ENCODE measurements at regions not wholly inside any gene's neighbourhood (a gene's known extent, or its start where the extent isn't known, plus 50 kb on each side); places are given as distances from the start of the nearest gene placed in this dataset.

DNA sequence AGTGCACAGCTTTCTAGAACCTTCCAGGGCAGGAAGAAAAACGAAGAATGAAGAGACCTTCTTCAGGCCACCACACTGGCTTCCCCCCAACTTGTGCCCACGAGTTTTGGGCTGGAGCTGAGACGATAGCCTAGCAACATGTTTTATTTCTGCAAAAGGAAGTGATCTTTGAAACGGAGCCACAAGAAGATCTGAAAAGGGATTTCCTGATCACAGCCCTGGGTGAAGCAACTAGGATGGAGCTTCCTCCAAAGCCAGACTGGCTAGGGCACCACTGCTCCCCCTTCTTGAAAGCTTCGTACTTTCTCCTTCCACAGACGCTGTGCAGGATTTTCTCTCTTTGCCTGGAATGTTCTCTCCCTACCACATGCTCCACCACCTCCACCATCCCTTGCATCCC is 418.3 kb downstream of the MED13L start:
- TF ChIP-seq ZFX (IDR thresholded peaks at IDR 0.05) (no peak), CTCF (conservative IDR thresholded peaks at IDR 0.05) (no peak)
- no peak overlapping the region for H3K27ac ChIP-seq

- peak overlapping the region; percentile 23; the same call in 1 of the 2 replicates for H3K27ac ChIP-seq
- TF ChIP-seq ZFX (IDR thresholded peaks at IDR 0.05), result no peak
Observed at GRCh38 chr12:115857923-115858322, 419.6 kb downstream of the MED13L start.

- TF ChIP-seq CTCF (conservative IDR thresholded peaks at IDR 0.05) (peak; percentile 16), ZFX (IDR thresholded peaks at IDR 0.05) (no peak)
Observed at GRCh38 chr12:115857160-115857920, 420.2 kb downstream of the MED13L start.

DNA sequence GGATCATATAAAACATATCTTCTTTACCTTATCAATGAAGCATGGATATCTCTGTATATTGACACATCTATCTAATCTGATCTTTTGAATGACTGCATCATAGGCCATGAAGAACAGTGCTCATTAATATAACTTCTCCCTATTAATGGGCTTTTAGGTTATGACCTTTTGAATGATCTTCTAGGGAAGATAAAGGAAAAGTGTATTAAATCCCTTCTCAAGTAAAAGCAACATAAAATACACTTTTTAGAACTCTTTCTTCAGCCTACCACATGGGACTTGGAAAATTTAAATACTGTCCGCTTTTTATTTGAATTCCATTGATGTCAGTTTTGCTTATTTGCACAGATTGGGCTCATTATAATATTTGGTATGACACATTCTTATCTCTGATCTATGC is 425.4 kb downstream of the MED13L start:
- TF ChIP-seq CTCF (conservative IDR thresholded peaks at IDR 0.05) (no peak), ZFX (IDR thresholded peaks at IDR 0.05) (no peak)
- no peak overlapping the region for H3K27ac ChIP-seq

More at GRCh38 chr12:115857160-115857920, 420.2 kb downstream of the MED13L start:
- H3K27ac ChIP-seq, result peak overlapping the region; percentile 23; the same call in 1 of the 2 replicates

DNA sequence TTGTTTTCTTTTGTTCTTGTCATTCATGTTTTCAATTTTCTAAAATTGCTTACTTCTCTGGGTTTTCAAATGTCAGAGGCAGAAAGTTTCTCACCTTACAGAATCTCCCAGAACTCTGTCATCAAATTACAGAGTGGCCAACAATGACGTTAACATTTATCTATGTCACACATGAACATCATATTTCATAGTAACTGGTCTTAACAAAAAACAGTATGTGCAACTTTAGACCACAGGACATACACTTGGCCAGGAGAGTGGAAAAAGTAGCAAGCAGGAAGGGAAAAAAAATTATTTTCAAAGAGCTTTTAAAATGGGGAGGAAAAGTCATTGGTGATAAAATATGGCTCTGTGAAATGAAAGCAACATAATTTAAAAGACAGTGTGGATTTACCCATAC is 426.5 kb downstream of the MED13L start:
- TF ChIP-seq ZFX (IDR thresholded peaks at IDR 0.05) (no peak), CTCF (conservative IDR thresholded peaks at IDR 0.05) (no peak)
- no peak overlapping the region for H3K27ac ChIP-seq

GRCh38 chr12:115849262-115849943 is 428.1 kb downstream of the MED13L start:
- H3K27ac ChIP-seq, result no peak overlapping the region
- TF ChIP-seq CTCF (conservative IDR thresholded peaks at IDR 0.05), result no peak

DNA sequence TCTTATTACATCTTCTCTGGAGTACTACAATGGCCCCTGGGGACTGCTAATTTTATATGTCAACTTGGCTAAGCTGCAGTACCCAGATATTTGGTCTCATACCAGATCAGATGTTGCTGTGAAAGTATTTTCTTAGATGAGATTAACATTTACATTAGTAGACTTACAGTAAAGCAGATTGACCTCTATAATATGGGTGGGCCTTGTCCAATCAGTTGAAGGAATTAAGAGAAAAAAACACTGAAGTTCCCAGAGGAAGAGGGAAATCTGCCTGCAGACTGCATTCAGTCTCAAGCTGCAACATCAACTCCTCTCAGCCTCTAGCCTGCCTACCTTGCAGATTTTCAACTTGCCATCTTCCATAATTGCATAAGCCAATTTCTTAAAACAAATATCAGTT is 430.1 kb downstream of the MED13L start:
- no peak overlapping the region for H3K27ac ChIP-seq
- TF ChIP-seq CTCF (conservative IDR thresholded peaks at IDR 0.05) (no peak), ZFX (IDR thresholded peaks at IDR 0.05) (no peak)

All from C4-2B (cell line).